ENCODE measurements at regions not wholly inside any gene's neighbourhood (a gene's known extent, or its start where the extent isn't known, plus 50 kb on each side); places are given as distances from the start of the nearest gene placed in this dataset.

DNA sequence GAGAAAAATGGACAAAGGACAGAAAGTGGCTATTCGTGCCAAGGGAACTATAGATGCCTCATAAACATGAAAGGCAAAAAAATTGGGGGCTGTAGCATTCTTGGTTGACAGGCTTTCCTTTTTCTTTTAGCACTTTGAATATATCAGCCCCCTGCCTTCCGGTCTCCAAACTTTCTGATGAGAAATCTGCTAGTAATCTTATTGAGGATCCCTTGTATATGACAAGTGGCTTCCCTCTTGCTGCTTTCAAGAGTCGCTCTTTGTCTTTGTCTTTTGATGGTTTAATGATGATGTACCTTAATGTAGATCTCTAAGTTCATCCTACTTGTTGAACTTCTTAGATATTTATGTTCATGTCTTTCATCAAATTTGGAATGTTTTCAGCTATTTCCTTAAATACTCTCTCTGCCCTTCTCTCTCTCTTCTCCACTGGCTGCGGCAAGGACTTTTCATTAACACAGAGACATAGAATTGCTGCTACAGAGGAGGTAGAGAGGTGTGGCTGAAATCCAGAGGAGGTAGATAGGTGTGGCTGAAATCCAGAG is 59.4 kb upstream of the EPHB3 start:
- TF ChIP-seq POLR2A (IDR thresholded peaks at IDR 0.05; ENCODE audit: low read depth, low read length) (no peak), TAF1 (IDR thresholded peaks at IDR 0.05; ENCODE audit: low read depth, low read length) (no peak), POLR2AphosphoS5 (IDR thresholded peaks at IDR 0.05; ENCODE audit: low read depth, low read length) (no peak), PAX5 (IDR thresholded peaks at IDR 0.05; ENCODE audit: insufficient read depth, low read length, severe bottlenecking) (no peak), POU2F2 (IDR thresholded peaks at IDR 0.05; ENCODE audit: low read depth, low read length) (no peak), SPI1 (IDR thresholded peaks at IDR 0.05; ENCODE audit: low read depth, low read length) (no peak)

All from GM12891 (cell line).